ENCODE measurements at regions not wholly inside any gene's neighbourhood (a gene's known extent, or its start where the extent isn't known, plus 50 kb on each side); places are given as distances from the start of the nearest gene placed in this dataset.

DNA sequence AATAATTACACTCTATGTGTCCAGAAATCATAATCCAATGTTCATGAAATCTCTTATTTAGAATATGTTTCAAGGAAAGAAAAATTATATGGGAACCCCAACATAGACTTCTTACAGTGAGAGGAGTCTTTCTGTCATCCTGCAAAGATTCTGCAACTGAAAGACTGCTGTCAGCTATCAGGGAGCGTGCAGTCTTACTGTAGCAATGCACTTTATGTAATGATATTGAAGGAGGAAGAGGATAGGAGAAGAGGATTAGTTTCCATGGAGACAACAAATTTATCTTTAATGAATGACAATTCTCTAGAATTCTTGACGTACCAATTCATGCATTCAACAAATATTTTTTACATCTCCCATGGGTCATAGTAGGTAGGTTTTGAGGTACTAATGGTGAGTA is 61.3 kb upstream of the MYT1L start:
- no peak for DNase-seq

DNA sequence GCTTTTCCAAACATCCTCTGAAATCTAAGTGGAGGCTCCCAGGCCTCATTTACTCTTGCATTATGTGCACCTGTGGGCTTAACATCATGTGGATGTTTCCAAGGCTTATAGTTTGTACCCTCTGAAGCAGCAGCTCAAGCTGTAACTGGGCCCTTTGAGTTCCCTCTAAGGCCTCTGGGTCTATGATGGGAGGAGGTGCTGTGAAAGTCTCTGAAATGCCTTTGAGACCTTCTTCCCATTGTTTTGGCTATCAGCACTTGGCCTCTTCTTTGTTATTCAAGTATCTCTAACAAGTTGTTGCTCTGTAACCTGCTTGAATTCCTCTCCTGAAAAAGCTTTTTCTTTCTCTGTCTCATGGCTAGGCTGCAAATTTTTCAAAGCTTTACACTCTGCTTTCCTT is 58.1 kb upstream of the MYT1L start:
- DNase-seq = no peak
